ENCODE measurements at regions not wholly inside any gene's neighbourhood (a gene's known extent, or its start where the extent isn't known, plus 50 kb on each side); places are given as distances from the start of the nearest gene placed in this dataset.
"Not testable (repeated sequence)": the region's sequence is repeated elsewhere in the genome, so short reads cannot be mapped to it uniquely, and the experiment has no call there.

DNA sequence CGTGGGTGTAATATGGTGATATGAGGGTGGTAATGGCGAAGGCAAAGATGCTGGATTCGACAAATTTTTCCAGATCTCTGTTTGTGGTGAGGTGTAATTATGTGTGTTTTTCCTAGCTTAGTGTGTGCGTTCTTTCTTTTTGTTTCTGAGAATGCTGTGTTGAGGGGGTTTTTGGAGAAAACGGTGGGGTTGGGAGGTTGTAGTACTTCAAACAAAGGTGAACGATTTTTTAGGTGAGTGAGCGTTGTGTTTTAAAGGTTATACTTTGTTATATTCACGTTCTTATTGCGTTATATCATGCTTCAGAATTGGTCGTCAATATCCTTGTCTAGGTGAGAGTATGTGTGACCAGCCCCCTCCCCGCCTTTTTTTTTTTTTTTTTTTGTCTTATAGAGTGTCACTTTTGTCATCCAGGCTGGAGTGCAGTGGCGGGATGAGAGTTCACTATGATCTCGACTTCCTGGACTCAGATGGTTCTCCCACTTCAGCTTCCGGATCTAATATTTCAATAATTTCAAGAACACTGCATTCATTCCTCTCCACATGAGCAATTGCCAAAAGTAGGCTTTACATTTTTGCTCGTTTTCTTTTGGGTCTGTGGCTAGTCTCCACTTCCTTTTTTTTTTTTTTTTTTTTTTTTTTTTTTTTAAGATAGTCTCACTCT lies 82.2 kb upstream of the RNU2-1 start:
- DNase-seq (ENCODE audit: low read depth), result no peak

DNA sequence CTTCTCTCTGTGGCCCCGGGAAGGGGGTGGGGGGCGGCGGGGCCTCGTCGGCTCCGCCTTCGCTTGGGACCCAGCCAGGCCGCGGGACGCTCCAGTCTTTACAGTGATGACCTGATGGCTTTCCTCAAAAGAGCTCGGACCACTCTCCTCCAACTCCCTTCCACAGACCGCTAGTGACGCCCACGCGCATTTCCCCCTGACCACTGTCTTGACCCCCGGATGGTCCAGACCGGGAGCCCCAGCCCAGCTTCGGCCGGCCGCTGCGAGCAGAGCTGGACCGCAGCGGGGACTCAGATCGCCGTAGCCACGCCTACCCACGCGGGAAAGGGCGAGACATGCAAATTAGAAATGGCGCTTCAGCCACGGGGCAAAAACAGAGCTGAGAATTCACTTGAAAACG lies 81.6 kb upstream of the RNU2-1 start:
- no peak for DNase-seq (ENCODE audit: low read depth)

GRCh38 chr17:43314611-43315011 lies 80.8 kb upstream of the RNU2-1 start:
- no peak for DNase-seq (ENCODE audit: low read depth)

- no peak for DNase-seq (ENCODE audit: low read depth)
Observed at GRCh38 chr17:43312011-43312410, 78.2 kb upstream of the RNU2-1 start.

DNA sequence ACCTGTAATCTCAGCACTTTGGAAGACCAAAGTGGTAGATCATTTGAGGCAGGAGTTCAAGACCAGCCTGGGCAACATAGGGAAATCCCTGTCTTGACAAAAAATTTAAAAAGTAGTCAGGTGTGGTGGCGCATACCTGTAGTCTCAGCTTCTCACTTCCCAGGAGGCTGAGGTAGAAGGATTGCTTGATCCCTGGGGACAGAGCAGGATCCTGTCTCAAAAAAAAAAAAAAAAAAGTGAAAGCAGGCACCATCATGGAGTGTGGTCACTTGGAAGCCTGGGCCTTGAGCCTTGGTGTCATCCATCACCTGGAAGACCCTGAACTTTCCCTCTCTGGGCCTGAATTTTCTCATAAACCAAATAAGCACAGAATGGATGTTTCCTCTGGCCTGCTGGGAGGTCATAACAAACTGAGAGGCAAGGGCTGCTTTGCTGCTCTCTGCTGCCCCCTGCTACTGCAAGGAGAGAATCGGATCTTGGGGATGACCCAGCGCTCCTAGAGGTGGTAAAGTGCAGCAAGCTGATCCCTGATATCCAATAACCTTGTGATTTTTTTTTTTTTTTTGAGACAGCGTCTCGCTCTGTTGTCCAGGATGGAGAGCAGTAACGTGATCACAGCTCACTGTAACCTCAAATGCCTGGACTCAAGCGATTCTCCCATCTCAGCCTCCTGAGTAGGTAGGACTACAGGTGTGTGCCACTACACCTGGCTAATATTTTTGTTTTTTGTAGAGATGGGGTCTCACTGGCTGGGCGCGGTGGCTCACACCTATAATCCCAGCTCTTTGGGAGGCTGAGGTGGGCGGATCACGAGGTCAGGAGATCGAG lies 75.9 kb upstream of the RNU2-1 start:
- no peak for DNase-seq (ENCODE audit: low read depth)

DNA sequence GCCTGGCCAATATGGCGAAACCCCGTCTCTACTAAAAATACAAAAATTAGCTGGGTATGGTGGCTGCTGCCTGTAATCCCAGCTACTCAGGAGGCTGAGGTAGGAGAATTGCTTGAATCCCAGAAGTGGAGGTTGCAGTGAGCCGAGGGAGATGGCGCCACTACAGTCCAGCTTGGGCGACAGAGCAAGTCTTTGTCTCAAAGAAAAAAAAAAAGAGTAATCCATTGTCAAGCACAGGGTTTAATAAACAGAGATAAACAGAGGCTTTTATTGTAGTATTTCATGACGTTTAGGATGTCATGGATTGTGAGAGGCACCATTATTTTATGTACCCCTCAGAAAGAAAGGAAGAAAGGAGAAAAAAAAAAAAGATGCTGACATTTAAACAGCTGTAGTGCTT lies 75.2 kb upstream of the RNU2-1 start:
- no peak for DNase-seq (ENCODE audit: low read depth)

DNA sequence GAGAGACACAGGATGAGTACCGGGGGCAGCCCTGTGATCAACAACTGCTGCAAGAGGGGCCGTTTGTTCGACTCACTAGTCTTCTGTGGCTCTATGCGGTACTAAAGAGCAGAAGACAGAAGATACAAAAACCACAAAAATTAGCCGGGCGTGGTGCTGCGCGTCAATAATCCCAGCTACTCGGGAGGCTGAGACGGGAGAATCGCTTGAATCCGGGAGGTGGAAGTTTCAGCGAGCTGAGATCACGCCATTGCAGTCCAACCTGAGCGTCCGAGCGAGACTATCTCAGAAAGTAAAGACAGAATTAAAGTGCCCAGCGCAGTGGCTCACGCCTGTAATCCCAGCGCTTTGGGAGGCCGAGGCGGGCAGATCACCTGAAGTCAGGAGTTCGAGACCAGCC lies 71.0 kb upstream of the RNU2-1 start:
- DNase-seq (ENCODE audit: low read depth), result not testable (repeated sequence)

DNA sequence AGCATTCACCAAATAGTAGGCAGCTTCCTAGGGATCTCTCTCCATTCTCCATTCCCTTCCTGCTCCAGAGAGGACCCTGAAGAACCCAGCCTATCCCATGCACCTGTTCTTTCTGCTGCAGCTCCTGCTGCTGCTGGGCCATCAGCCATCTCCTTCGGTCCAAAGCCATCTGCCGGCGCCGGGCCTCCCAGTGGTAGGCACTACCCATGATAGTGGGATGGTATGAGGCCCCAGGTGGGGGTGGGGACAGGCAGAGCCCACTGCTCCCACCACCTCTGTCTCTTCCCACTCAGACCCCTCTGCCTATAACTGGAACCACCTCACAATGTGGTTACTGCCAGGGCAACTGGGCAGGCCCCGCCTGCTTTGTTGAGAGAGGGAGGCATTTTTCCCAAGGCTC lies 69.3 kb upstream of the RNU2-1 start:
- not testable (repeated sequence) for DNase-seq (ENCODE audit: low read depth)

GRCh38 chr17:43299300-43300076 lies 65.7 kb upstream of the RNU2-1 start:
- DNase-seq (ENCODE audit: low read depth), result not testable (repeated sequence)

GRCh38 chr17:43289670-43290069 lies 55.9 kb upstream of the RNU2-1 start:
- DNase-seq (ENCODE audit: low read depth), result not testable (repeated sequence)

DNA sequence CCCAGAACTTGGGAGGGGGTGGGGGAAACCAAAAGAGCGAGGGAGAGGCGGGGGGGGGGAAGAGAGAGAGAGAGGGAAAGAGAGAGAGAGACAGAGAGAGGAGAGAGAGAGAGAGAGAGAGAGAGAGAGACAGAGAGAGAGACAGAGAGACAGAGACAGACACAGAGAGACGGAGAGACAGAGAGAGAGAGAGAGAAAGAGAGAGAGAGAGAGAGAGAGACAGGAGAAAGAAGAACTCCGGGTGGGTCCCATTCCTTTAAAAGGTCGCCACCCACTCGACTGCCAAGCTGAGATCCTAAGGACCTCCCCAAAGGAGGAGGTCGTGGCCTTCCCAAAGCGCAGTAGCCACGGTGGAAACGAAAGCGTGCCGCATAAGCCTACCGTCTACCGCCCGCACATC lies 49.8 kb upstream of the RNU2-1 start:
- DNase-seq (ENCODE audit: low read depth), result not testable (repeated sequence)
